H54 (cell line): ENCODE measurements at regions not wholly inside any gene's neighbourhood (a gene's known extent, or its start where the extent isn't known, plus 50 kb on each side); places are given as distances from the start of the nearest gene placed in this dataset.

Experiments
- DNase-seq: peaks from one replicate; pipeline ENCODE4 v3.0.0; 2011; ENCODE audit warnings: low spot score, mixed read lengths; ENCODE audit not compliant: insufficient read length
- FAIRE-seq: peaks from 3 replicates; lab custom pipeline; 2011; peaks lifted over from hg19 to GRCh38; lab: Jason Lieb, UNC
- POLR2A ChIP-seq: IDR thresholded peaks from 2 replicates; pipeline ENCODE4 v1.6.1; 2011; ENCODE audit warnings: low read depth, mild to moderate bottlenecking, low read length

- FAIRE-seq (no peak), DNase-seq (no peak)
- no peak for TF ChIP-seq POLR2A
These were observed 616.1 kb upstream of the ADAMTS5 start for GRCh38 chr21:27582948-27583430.

DNA sequence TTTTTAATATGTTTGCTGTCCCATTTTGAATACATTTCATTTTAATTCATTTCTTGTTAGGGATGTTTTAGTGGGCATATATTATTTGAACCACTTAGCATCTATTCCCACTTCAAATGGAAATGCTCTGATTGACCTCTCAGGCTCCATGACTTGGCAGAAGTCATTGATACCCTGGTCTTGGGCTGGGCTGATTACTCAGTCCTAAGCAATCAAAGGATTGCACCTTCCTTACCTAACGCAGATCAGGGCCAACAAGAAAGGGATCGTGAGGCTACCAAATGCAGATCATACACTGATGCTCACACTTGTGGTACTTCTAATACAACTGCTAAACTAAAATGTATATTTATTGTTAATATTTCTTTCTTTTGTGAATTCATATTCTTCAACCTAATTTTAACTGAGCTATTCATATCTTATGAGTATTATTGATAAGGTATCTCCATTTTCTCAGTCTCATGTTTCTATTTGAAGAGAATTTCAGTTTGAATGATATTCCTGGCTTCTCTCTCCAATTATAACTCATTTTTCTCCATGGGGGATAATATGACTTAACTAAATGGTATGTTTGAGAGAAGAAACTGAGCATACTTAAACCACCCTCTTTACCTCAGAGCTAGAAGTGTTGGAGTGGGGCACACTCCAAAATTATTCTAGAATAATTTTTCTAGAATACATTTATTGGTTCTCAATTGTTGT, 615.5 kb upstream of the ADAMTS5 start:
- no peak for TF ChIP-seq POLR2A
- DNase-seq = no peak
- no peak for FAIRE-seq

- FAIRE-seq = no peak
- DNase-seq = no peak
- TF ChIP-seq POLR2A = no peak
These were observed 614.3 kb upstream of the ADAMTS5 start for GRCh38 chr21:27581168-27581567.

- no peak for FAIRE-seq
- no peak for TF ChIP-seq POLR2A
- DNase-seq = no peak
These were observed 613.4 kb upstream of the ADAMTS5 start for GRCh38 chr21:27580276-27580675.

GRCh38 chr21:27578741-27579265, 611.9 kb upstream of the ADAMTS5 start:
- no peak for DNase-seq
- no peak for TF ChIP-seq POLR2A
- no peak for FAIRE-seq

DNA sequence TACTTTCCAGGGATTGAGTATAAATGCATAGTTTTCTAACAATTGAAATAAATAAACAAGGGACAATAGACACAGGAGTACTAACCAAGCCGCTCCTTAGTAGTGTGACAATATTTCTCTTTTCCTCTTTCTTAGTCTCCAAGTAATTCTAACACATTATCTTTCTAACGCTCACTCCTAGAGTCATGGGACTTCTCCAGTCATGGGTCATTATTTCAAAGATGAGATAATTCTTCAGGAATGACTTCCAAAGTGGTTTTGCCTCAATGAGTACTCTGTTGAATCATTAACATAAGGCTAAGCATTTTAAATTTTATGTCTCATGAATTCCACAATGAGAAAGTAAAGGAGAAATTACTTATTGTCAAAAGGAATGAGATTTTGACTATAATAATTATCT, 605.8 kb upstream of the ADAMTS5 start:
- TF ChIP-seq POLR2A = no peak
- FAIRE-seq (peak; percentile 89), DNase-seq (no peak)

DNA sequence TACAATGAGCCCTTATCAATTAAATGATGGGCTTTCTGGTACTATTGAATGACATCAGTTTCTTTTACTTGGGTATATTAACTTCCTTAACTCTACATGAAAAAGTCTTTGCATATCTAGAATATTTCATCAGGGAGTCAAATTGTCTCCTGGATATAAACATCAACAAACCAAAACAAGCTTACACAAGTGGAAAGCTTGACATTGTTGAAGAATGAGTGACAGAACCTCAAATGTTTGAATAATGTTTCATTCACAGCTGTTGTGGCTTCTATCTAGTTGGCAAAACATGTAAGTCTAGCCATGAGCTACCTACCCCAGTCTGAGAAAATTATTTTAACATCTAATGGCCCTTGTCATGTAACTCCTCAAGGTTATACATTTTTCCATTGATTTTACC, 604.8 kb upstream of the ADAMTS5 start:
- no peak for DNase-seq
- FAIRE-seq = peak; percentile 88
- TF ChIP-seq POLR2A = no peak

GRCh38 chr21:27570306-27570868, 603.5 kb upstream of the ADAMTS5 start:
- DNase-seq (peak; percentile 40), FAIRE-seq (peak; percentile 99)
- TF ChIP-seq POLR2A = no peak

GRCh38 chr21:27569831-27570230, 602.9 kb upstream of the ADAMTS5 start:
- DNase-seq = no peak
- no peak for FAIRE-seq
- TF ChIP-seq POLR2A = no peak

GRCh38 chr21:27569091-27569490, 602.2 kb upstream of the ADAMTS5 start:
- FAIRE-seq (peak; percentile 62), DNase-seq (no peak)
- TF ChIP-seq POLR2A = no peak

DNA sequence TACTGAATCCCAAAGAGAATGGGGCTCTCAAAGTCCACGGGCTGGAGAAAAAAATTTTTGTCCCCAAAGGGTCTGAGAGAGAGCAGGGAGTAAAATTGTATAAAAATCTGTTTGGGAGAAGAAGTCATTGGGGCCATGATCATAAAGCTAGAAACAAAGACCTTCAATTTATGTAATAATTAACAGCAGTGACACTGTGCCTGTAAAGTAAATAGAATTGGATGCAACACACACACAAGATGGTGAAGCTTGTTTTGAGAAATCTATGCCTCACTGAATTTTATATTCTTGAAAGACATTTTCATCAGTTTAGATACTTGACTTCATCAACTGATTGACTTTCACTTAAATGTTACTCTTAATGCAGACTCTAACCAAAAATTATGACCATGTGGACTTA, 600.5 kb upstream of the ADAMTS5 start:
- no peak for TF ChIP-seq POLR2A

GRCh38 chr21:27566521-27566920, 599.6 kb upstream of the ADAMTS5 start:
- no peak for FAIRE-seq
- no peak for TF ChIP-seq POLR2A
- no peak for DNase-seq

More for the DNA sequence above, 600.5 kb upstream of the ADAMTS5 start:
- DNase-seq (no peak), FAIRE-seq (no peak)

DNA sequence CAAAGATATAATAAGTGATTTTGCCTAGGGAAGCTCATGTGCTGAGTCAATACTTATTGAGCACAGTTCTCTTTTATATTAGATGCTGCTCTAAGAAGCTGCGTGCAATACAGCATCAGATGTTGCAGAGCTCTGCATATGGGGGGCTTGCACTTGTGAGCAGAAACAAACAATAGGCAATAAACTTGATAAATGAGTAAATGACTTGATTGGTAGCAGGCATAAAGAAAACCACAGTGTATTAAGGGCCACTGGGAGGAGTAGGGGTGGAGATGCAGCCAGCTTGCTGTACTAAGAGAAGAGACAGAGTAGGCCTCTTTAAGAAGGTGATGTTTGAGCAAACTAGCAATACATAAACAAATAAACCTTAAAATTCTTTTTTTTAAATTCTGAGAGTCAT, 598.5 kb upstream of the ADAMTS5 start:
- no peak for FAIRE-seq

DNA sequence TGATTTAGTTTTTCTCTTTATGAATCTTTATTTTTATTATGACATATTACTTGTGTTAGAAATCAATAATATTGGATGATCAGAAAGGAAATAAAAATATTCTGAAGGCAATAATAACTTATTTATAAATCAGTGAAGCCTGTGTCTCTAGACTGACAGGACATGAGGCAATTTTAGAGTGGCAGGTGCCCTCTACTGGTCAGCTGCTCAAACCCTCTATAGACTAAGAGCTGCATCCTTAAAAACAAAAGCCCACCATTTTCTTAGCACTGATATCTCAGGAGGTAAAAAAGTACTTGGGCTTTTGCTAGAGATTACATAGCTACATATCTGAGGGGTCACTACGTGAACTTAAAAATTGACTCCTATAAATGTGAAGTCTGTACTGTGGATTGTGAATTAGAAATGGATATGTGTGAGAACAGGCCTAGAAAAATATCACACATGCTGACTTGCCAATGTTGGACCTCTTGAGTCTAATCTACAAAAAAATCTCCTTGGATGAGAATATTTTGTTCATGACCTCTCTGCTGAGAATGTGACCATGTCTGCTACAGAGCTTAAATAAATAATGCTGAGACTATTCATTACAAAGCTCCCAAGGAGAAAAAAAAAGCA, 597.9 kb upstream of the ADAMTS5 start:
- TF ChIP-seq POLR2A = no peak
- DNase-seq = no peak
- FAIRE-seq = peak; percentile 86

More for the DNA sequence above, 598.5 kb upstream of the ADAMTS5 start:
- DNase-seq = no peak
- TF ChIP-seq POLR2A = no peak

- FAIRE-seq (no peak), DNase-seq (no peak)
- no peak for TF ChIP-seq POLR2A
These were observed 595.4 kb upstream of the ADAMTS5 start for GRCh38 chr21:27562303-27562702.
